ENCODE measurements at regions not wholly inside any gene's neighbourhood (a gene's known extent, or its start where the extent isn't known, plus 50 kb on each side); places are given as distances from the start of the nearest gene placed in this dataset.

- TF ChIP-seq POLR2AphosphoS5 (IDR thresholded peaks at IDR 0.05; ENCODE audit: low read depth, low read length), result no peak
- TF ChIP-seq SIN3A (IDR thresholded peaks at IDR 0.05; ENCODE audit: borderline replicate concordance, insufficient read depth, low read length), result no peak
- TF ChIP-seq REST (IDR thresholded peaks at IDR 0.05; ENCODE audit: insufficient read depth in 1 of 2, low read depth in 2 of 2, low read length in 2 of 2), result no peak
- TF ChIP-seq TAF1 (IDR thresholded peaks at IDR 0.05; ENCODE audit: borderline replicate concordance, insufficient read depth, low read length), result no peak
- TF ChIP-seq FOXP2 (optimal IDR thresholded peaks at IDR 0.05; ENCODE audit: borderline replicate concordance, extremely low read depth, extremely low read length, insufficient read depth), result no peak
Measured at GRCh38 chr5:56299212-56299611, 66.1 kb upstream of the ANKRD55 start.

All from PFSK-1 (cell line).